Astrocyte (in vitro differentiated cells and primary cell): ENCODE measurements at regions not wholly inside any gene's neighbourhood (a gene's known extent, or its start where the extent isn't known, plus 50 kb on each side); places are given as distances from the start of the nearest gene placed in this dataset.
A peak's percentile ranks its signal among the peaks of the same experiment; 100 is the strongest.
"Not testable (repeated sequence)": the region's sequence is repeated elsewhere in the genome, so short reads cannot be mapped to it uniquely, and the experiment has no call there.

ENCODE experiments used
- DNase-seq: peaks from one replicate; pipeline ENCODE4 v3.0.0-alpha.2; 2010; ENCODE audit warnings: low read depth
- FAIRE-seq: peaks from 2 replicates; lab custom pipeline; 2011; peaks lifted over from hg19 to GRCh38; lab: Jason Lieb, UNC
- H2AFZ ChIP-seq: 2 replicates; pipeline ENCODE4 v1.6.0; 2012; ENCODE audit warnings: low read depth, low read length, inconsistent platforms
- H3K27ac ChIP-seq: 2 replicates; pipeline ENCODE4 v1.5.1; 2011; ENCODE audit warnings: low read depth, low read length, inconsistent platforms
- H3K27me3 ChIP-seq: 2 replicates; pipeline ENCODE4 v1.6.0; 2011; ENCODE audit warnings: low read length, inconsistent platforms; ENCODE audit not compliant: insufficient read depth
- H3K36me3 ChIP-seq: 2 replicates; pipeline ENCODE4 v1.5.1; 2011; ENCODE audit warnings: low read length, inconsistent platforms; ENCODE audit not compliant: insufficient read depth
- H3K4me1 ChIP-seq: 2 replicates; pipeline ENCODE4 v1.5.1; 2011; ENCODE audit warnings: low read length, inconsistent platforms; ENCODE audit not compliant: insufficient read depth
- H3K4me2 ChIP-seq: 2 replicates; pipeline ENCODE4 v1.6.0; 2012; ENCODE audit warnings: low read length, inconsistent platforms
- H3K4me3 ChIP-seq: 2 replicates; pipeline ENCODE4 v1.5.1; 2011; ENCODE audit warnings: low read depth, mild to moderate bottlenecking, low read length, inconsistent platforms; ENCODE audit not compliant: insufficient read depth
- H3K79me2 ChIP-seq: 2 replicates; pipeline ENCODE4 v1.6.0; 2012; ENCODE audit warnings: mild to moderate bottlenecking, low read length, inconsistent platforms; ENCODE audit not compliant: insufficient read depth
- H3K9ac ChIP-seq: 2 replicates; pipeline ENCODE4 v1.6.0; 2012; ENCODE audit warnings: mild to moderate bottlenecking, low read length, inconsistent platforms
- H3K9me3 ChIP-seq: 2 replicates; pipeline ENCODE4 v1.5.1; 2012; ENCODE audit warnings: low read depth, mild to moderate bottlenecking, low read length, inconsistent platforms; ENCODE audit not compliant: insufficient read depth
- H4K20me1 ChIP-seq: 2 replicates; pipeline ENCODE4 v1.6.0; 2012; ENCODE audit warnings: low read length, inconsistent platforms; ENCODE audit not compliant: insufficient read depth
- H3K27ac Mint-ChIP-seq: one replicate; pipeline ENCODE4 v1.8.0; 2021; ENCODE audit warnings: mild to moderate bottlenecking, mixed read lengths; ENCODE audit not compliant: unreplicated experiment
- H3K27me3 Mint-ChIP-seq: one replicate; pipeline ENCODE4 v1.8.0; 2021; ENCODE audit warnings: low read depth, mixed read lengths; ENCODE audit not compliant: unreplicated experiment
- H3K36me3 Mint-ChIP-seq: one replicate; pipeline ENCODE4 v1.8.0; 2021; ENCODE audit warnings: low read depth, mixed read lengths; ENCODE audit not compliant: unreplicated experiment
- H3K4me1 Mint-ChIP-seq: one replicate; pipeline ENCODE4 v1.8.0; 2021; ENCODE audit warnings: low read depth, mixed read lengths; ENCODE audit not compliant: unreplicated experiment
- H3K4me3 Mint-ChIP-seq: one replicate; pipeline ENCODE4 v1.8.0; 2021; ENCODE audit warnings: mild to moderate bottlenecking, moderate library complexity, mixed read lengths; ENCODE audit not compliant: unreplicated experiment
- H3K9me3 Mint-ChIP-seq: one replicate; pipeline ENCODE4 v1.8.0; 2021; ENCODE audit warnings: mild to moderate bottlenecking, mixed read lengths; ENCODE audit not compliant: unreplicated experiment
- EZH2 ChIP-seq: IDR thresholded peaks from 2 replicates; pipeline ENCODE4 v1.6.1; 2012; ENCODE audit warnings: mild to moderate bottlenecking, low read length, inconsistent platforms; ENCODE audit not compliant: insufficient read depth
- TF ChIP-seq, protein P1 (sequence below): IDR thresholded peaks from 2 replicates; pipeline ENCODE4 v1.5.1; 2011; ENCODE audit warnings: low read depth, mild to moderate bottlenecking, inconsistent platforms, low read length, moderate library complexity; ENCODE audit not compliant: insufficient read depth

- Histone ChIP-seq H3K4me3 (no peak overlapping the region), H4K20me1 (no peaks in the 10 kb centered on the region), H2AFZ (no peak overlapping the region), H3K9me3 (no peaks in the 10 kb centered on the region), H3K4me2 (no peak overlapping the region), H3K9ac (no peak overlapping the region), H3K4me1 (no peaks in the 10 kb centered on the region), H3K27me3 (no peaks in the 10 kb centered on the region), H3K27ac (no peak overlapping the region), H3K36me3 (no peaks in the 10 kb centered on the region), H3K79me2 (no peaks in the 10 kb centered on the region)
- no peak overlapping the region for H3K27ac Mint-ChIP-seq
- H3K4me1 Mint-ChIP-seq, result peaks cover 2% of the 10 kb centered on the region
- no peaks in the 10 kb centered on the region for H3K36me3 Mint-ChIP-seq
- no peak overlapping the region for H3K4me3 Mint-ChIP-seq
- H3K27me3 Mint-ChIP-seq, result no peaks in the 10 kb centered on the region
- DNase-seq, result no peak
- no peak for FAIRE-seq
- TF ChIP-seq, protein P1, sequence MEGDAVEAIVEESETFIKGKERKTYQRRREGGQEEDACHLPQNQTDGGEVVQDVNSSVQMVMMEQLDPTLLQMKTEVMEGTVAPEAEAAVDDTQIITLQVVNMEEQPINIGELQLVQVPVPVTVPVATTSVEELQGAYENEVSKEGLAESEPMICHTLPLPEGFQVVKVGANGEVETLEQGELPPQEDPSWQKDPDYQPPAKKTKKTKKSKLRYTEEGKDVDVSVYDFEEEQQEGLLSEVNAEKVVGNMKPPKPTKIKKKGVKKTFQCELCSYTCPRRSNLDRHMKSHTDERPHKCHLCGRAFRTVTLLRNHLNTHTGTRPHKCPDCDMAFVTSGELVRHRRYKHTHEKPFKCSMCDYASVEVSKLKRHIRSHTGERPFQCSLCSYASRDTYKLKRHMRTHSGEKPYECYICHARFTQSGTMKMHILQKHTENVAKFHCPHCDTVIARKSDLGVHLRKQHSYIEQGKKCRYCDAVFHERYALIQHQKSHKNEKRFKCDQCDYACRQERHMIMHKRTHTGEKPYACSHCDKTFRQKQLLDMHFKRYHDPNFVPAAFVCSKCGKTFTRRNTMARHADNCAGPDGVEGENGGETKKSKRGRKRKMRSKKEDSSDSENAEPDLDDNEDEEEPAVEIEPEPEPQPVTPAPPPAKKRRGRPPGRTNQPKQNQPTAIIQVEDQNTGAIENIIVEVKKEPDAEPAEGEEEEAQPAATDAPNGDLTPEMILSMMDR, result no peak
- no peak for TF ChIP-seq EZH2
- H3K9me3 Mint-ChIP-seq, result no peaks in the 10 kb centered on the region
Observed at GRCh38 chr1:81729239-81729638, 71.5 kb upstream of the ADGRL2 start.

- Mint-ChIP-seq H3K4me1 (no peaks in the 10 kb centered on the region), H3K4me3 (no peak overlapping the region), H3K9me3 (peaks cover 3% of the 10 kb centered on the region), H3K36me3 (no peaks in the 10 kb centered on the region), H3K27ac (no peak overlapping the region), H3K27me3 (no peaks in the 10 kb centered on the region)
- H3K4me2 ChIP-seq, result no peak overlapping the region
- no peak overlapping the region for H3K9ac ChIP-seq
- H3K36me3 ChIP-seq, result no peaks in the 10 kb centered on the region
- FAIRE-seq (no peak), DNase-seq (no peak)
- H3K79me2 ChIP-seq, result no peaks in the 10 kb centered on the region
- H3K27me3 ChIP-seq, result no peaks in the 10 kb centered on the region
- no peaks in the 10 kb centered on the region for H3K4me1 ChIP-seq
- no peaks in the 10 kb centered on the region for H3K9me3 ChIP-seq
- H4K20me1 ChIP-seq, result no peaks in the 10 kb centered on the region
- TF ChIP-seq EZH2, result no peak
- TF ChIP-seq, protein P1, result no peak
- no peak overlapping the region for H3K27ac ChIP-seq
- H3K4me3 ChIP-seq, result no peak overlapping the region
- H2AFZ ChIP-seq, result no peak overlapping the region
Observed at GRCh38 chr1:81725823-81726222, 74.9 kb upstream of the ADGRL2 start.

DNA sequence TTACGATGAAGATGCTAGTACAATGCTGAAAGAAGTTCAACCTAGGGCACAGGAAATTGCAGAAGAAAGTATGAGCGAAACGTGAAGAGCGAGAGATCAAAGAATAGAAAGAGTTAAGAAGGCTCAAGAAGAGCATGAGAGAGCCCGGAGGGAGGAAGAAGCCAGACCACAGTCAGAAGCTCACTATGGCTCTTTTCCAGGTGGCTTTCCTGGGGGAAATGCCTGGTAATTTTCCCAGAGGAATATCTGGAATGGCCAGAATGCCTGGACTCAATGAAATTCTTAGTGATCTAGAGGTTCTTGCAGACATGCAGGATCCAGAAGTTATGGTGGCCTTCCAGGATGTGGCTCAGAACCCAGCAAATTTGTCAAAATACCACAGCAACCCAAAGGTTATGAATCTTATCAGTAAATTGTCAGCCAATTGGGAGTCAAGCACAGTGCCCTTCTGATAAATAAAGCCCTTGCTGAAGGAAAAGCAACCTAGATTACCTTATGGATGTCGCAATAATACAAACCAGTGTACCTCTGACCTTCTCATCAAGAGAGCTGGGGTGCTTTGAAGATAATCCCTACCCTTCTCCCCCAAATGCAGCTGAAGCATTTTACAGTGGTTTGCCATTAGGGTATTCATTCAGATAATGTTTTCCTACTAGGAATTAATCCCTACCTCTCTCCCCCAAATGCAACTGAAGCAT, 78.0 kb upstream of the ADGRL2 start:
- H4K20me1 ChIP-seq, H3K4me1 Mint-ChIP-seq, H3K27ac ChIP-seq, H3K4me2 ChIP-seq, H3K27me3 Mint-ChIP-seq, H3K9ac ChIP-seq, H3K4me3 Mint-ChIP-seq, H3K27me3 ChIP-seq, H3K4me3 ChIP-seq, H2AFZ ChIP-seq, H3K36me3 Mint-ChIP-seq, FAIRE-seq, H3K27ac Mint-ChIP-seq, H3K79me2 ChIP-seq, H3K9me3 Mint-ChIP-seq, H3K36me3 ChIP-seq, H3K9me3 ChIP-seq, H3K4me1 ChIP-seq: not testable (repeated sequence)
- peak; percentile 18 for DNase-seq

GRCh38 chr1:81720256-81720655, 80.5 kb upstream of the ADGRL2 start:
- FAIRE-seq, H3K4me1 Mint-ChIP-seq, DNase-seq, H3K9ac ChIP-seq, H3K79me2 ChIP-seq, H3K9me3 ChIP-seq, H3K4me3 ChIP-seq, H3K36me3 ChIP-seq, H3K27me3 ChIP-seq, H3K4me1 ChIP-seq, H3K27ac ChIP-seq, H3K27ac Mint-ChIP-seq, H4K20me1 ChIP-seq, H3K4me3 Mint-ChIP-seq, H2AFZ ChIP-seq, H3K27me3 Mint-ChIP-seq, H3K36me3 Mint-ChIP-seq, H3K9me3 Mint-ChIP-seq, H3K4me2 ChIP-seq: not testable (repeated sequence)
